Mesenchymal stem cell (in vitro differentiated cells and primary cell): ENCODE measurements at regions not wholly inside any gene's neighbourhood (a gene's known extent, or its start where the extent isn't known, plus 50 kb on each side); places are given as distances from the start of the nearest gene placed in this dataset.

ENCODE experiments used
- DNase-seq: peaks from one replicate; pipeline ENCODE4 v3.0.0-alpha.2; 2013
- H2AFZ ChIP-seq: one replicate; pipeline ENCODE4 v1.6.1; 2013; ENCODE audit warnings: low read depth, mild to moderate bottlenecking, control low read depth, inconsistent platforms, low read length, moderate library complexity
- H2AK5ac ChIP-seq: 2 replicates; pipeline ENCODE4 v1.6.1; 2013; ENCODE audit warnings: low read length, moderate library complexity, mild to moderate bottlenecking, inconsistent platforms; ENCODE audit not compliant: severe bottlenecking
- H2BK120ac ChIP-seq: one replicate; pipeline ENCODE4 v1.6.1; 2013; ENCODE audit warnings: low read depth, mild to moderate bottlenecking, inconsistent platforms, low read length, moderate library complexity
- H2BK12ac ChIP-seq, 2 experiments: one replicate each; pipeline ENCODE4 v1.6.1; 2013; ENCODE audit warnings: inconsistent platforms in 2 of 2, low read length in 2 of 2, mild to moderate bottlenecking in 2 of 2, moderate library complexity in 2 of 2, control low read depth in 1 of 2
- H2BK15ac ChIP-seq: one replicate; pipeline ENCODE4 v1.6.1; 2013; ENCODE audit warnings: mild to moderate bottlenecking, low read depth, inconsistent platforms; ENCODE audit not compliant: poor library complexity, severe bottlenecking
- H2BK5ac ChIP-seq: 2 replicates; pipeline ENCODE4 v1.6.1; 2013; ENCODE audit warnings: low read depth, mild to moderate bottlenecking, low read length, control low read depth, inconsistent platforms; ENCODE audit not compliant: poor library complexity, severe bottlenecking
- H3K14ac ChIP-seq, 2 experiments: one replicate each; pipeline ENCODE4 v1.6.1; 2013; ENCODE audit warnings: inconsistent platforms in 2 of 2, low read length in 2 of 2, control low read depth in 1 of 2, mild to moderate bottlenecking in 1 of 2, moderate library complexity in 1 of 2
- H3K18ac ChIP-seq, 2 experiments: one replicate each; pipeline ENCODE4 v1.6.1; 2013; ENCODE audit warnings: inconsistent platforms in 2 of 2, low read length in 2 of 2, control low read depth in 1 of 2, low read depth in 1 of 2, mild to moderate bottlenecking in 1 of 2
- H3K23ac ChIP-seq, 2 experiments: one replicate each; pipeline ENCODE4 v1.6.1; 2013; ENCODE audit warnings: inconsistent platforms in 2 of 2, low read length in 2 of 2, mild to moderate bottlenecking in 2 of 2, moderate library complexity in 2 of 2, control low read depth in 1 of 2
- H3K27ac ChIP-seq: 2 replicates; pipeline ENCODE4 v1.5.1; 2013; ENCODE audit warnings: mild to moderate bottlenecking, moderate library complexity, low read length, control low read depth, inconsistent platforms; ENCODE audit not compliant: poor library complexity, severe bottlenecking
- H3K27me3 ChIP-seq, 2 experiments: 2 replicates each; pipeline versions ENCODE4 v1.6.1 to v1.7.0; 2013; ENCODE audit warnings: low read length in 2 of 2, mild to moderate bottlenecking in 2 of 2, moderate library complexity in 2 of 2, control low read depth in 1 of 2, inconsistent platforms in 1 of 2; ENCODE audit not compliant: control insufficient read depth in 1 of 2, insufficient read depth in 1 of 2
- H3K36me3 ChIP-seq, 2 experiments: 2 replicates each; pipeline versions ENCODE4 v1.6.1 to v1.7.0; 2013; ENCODE audit warnings: low read length in 2 of 2, control low read depth in 1 of 2, inconsistent platforms in 1 of 2, low read depth in 1 of 2, mild to moderate bottlenecking in 1 of 2; ENCODE audit not compliant: insufficient read depth in 2 of 2, control insufficient read depth in 1 of 2
- H3K4ac ChIP-seq, 2 experiments: one replicate each; pipeline ENCODE4 v1.6.1; 2013; ENCODE audit warnings: inconsistent platforms in 2 of 2, low read length in 2 of 2, mild to moderate bottlenecking in 2 of 2, moderate library complexity in 2 of 2, control low read depth in 1 of 2, low read depth in 1 of 2
- H3K4me1 ChIP-seq: 2 replicates; pipeline ENCODE4 v1.6.1; 2013; ENCODE audit warnings: low read depth, low read length, control low read depth; ENCODE audit not compliant: control insufficient read depth, insufficient read depth
- H3K4me2 ChIP-seq: 2 replicates; pipeline ENCODE4 v1.6.1; 2013; ENCODE audit warnings: low read length, mild to moderate bottlenecking, inconsistent platforms; ENCODE audit not compliant: poor library complexity, severe bottlenecking
- H3K4me3 ChIP-seq, 2 experiments: 2 replicates each; pipeline versions ENCODE4 v1.5.1 to v1.7.0; 2013; ENCODE audit warnings: low read length in 2 of 2, mild to moderate bottlenecking in 2 of 2, control low read depth in 1 of 2, low read depth in 1 of 2; ENCODE audit not compliant: insufficient read depth in 1 of 2
- H3K79me1 ChIP-seq: replicated peaks from 2 replicates; pipeline ENCODE4 v1.6.1; 2013; ENCODE audit warnings: mild to moderate bottlenecking, control low read depth, low read length, inconsistent platforms; ENCODE audit not compliant: poor library complexity, severe bottlenecking
- H3K9ac ChIP-seq: 2 replicates; pipeline ENCODE4 v1.7.0; 2013; ENCODE audit warnings: mild to moderate bottlenecking, low read length, moderate library complexity
- H3K9me3 ChIP-seq: 2 replicates; pipeline ENCODE4 v1.7.0; 2013; ENCODE audit warnings: mild to moderate bottlenecking, low read length; ENCODE audit not compliant: control insufficient read depth
- H4K8ac ChIP-seq: one replicate; pipeline ENCODE4 v1.6.1; 2013; ENCODE audit warnings: inconsistent platforms, mild to moderate bottlenecking, low read length, moderate library complexity
- H4K91ac ChIP-seq: one replicate; pipeline ENCODE4 v1.6.1; 2013; ENCODE audit warnings: mild to moderate bottlenecking, low read length, inconsistent platforms
- WGBS: methylation state at CpG from one replicate; pipeline ENCODE4 v1.1.7; 2013; ENCODE audit warnings: mixed read lengths; 5-methylcytosine and 5-hydroxymethylcytosine counted together

- Histone ChIP-seq H2BK120ac (no peak overlapping the region), H4K8ac (no peak overlapping the region), H2AK5ac (no peak overlapping the region), H2BK15ac (no peak overlapping the region), H3K27ac (no peak overlapping the region), H2AFZ (no peak overlapping the region), H3K9ac (no peak overlapping the region), H3K4me2 (no peak overlapping the region), H3K4ac (no peak overlapping the region), H3K9me3 (peaks cover 11% of the 10 kb centered on the region), H2BK12ac (no peak overlapping the region), H3K36me3 (peaks cover 0 to 2% of the 10 kb centered on the region in 2 experiments), H2BK5ac (no peak overlapping the region), H3K18ac (no peak overlapping the region), H3K14ac (no peak overlapping the region), H3K4me3 (no peak overlapping the region), H4K91ac (no peak overlapping the region), H3K79me1 (no peaks in the 10 kb centered on the region), H3K27me3 (no peaks in the 10 kb centered on the region), H3K23ac (no peak overlapping the region), H3K4me1 (no peaks in the 10 kb centered on the region)
- WGBS = 50% methylated on average over 1 of the region's 1 CpG
- DNase-seq = no peak
Observed at GRCh38 chr2:16062471-16063250, 122.3 kb downstream of the MYCN start.

- Histone ChIP-seq H3K4me3 (no peak overlapping the region), H3K4me1 (no peaks in the 10 kb centered on the region), H3K79me1 (no peaks in the 10 kb centered on the region), H3K4me2 (no peak overlapping the region), H3K14ac (no peak overlapping the region), H2BK15ac (no peak overlapping the region), H2AK5ac (no peak overlapping the region), H3K36me3 (peaks cover 0 to 2% of the 10 kb centered on the region in 2 experiments), H2BK120ac (no peak overlapping the region), H3K9me3 (peaks cover 11% of the 10 kb centered on the region), H3K23ac (no peak overlapping the region), H4K8ac (no peak overlapping the region), H4K91ac (no peak overlapping the region), H3K18ac (no peak overlapping the region), H2BK5ac (no peak overlapping the region), H3K27me3 (no peaks in the 10 kb centered on the region), H3K9ac (no peak overlapping the region), H2BK12ac (no peak overlapping the region), H2AFZ (no peak overlapping the region), H3K27ac (no peak overlapping the region), H3K4ac (no peak overlapping the region)
- whole genome bisulfite sequencing = no CpG with 5 or more reads among the region's 2 CpGs
- DNase-seq = no peak
Observed at GRCh38 chr2:16061441-16062217, 121.3 kb downstream of the MYCN start.

GRCh38 chr2:16060936-16061338 lies 120.6 kb downstream of the MYCN start:
- Histone ChIP-seq H4K91ac (no peak overlapping the region), H3K36me3 (peaks cover 0 to 2% of the 10 kb centered on the region in 2 experiments), H3K18ac (no peak overlapping the region), H3K4me1 (no peaks in the 10 kb centered on the region), H2AK5ac (no peak overlapping the region), H3K4ac (no peak overlapping the region), H3K23ac (no peak overlapping the region), H3K14ac (no peak overlapping the region), H2AFZ (no peak overlapping the region), H2BK120ac (no peak overlapping the region), H4K8ac (no peak overlapping the region), H3K9me3 (peaks cover 11% of the 10 kb centered on the region), H2BK5ac (no peak overlapping the region), H3K4me2 (no peak overlapping the region), H3K79me1 (no peaks in the 10 kb centered on the region), H3K4me3 (no peak overlapping the region), H3K27ac (no peak overlapping the region), H3K9ac (no peak overlapping the region), H2BK12ac (no peak overlapping the region), H3K27me3 (no peaks in the 10 kb centered on the region), H2BK15ac (no peak overlapping the region)
- DNase-seq = no peak
- 65% methylated on average over 3 of the region's 3 CpGs for WGBS

- H3K23ac ChIP-seq = no peak overlapping the region
- WGBS = 50% methylated on average over 2 of the region's 3 CpGs
- no peak overlapping the region for H2BK12ac ChIP-seq
- no peak overlapping the region for H2AK5ac ChIP-seq
- H3K9ac ChIP-seq = no peak overlapping the region
- no peak overlapping the region for H4K8ac ChIP-seq
- no peak overlapping the region for H2BK5ac ChIP-seq
- no peak overlapping the region for H3K4me3 ChIP-seq
- peaks cover 11% of the 10 kb centered on the region for H3K9me3 ChIP-seq
- no peak overlapping the region for H2BK15ac ChIP-seq
- no peak overlapping the region for H3K4ac ChIP-seq
- no peaks in the 10 kb centered on the region for H3K4me1 ChIP-seq
- peaks cover 0 to 2% of the 10 kb centered on the region in 2 experiments for H3K36me3 ChIP-seq
- no peak overlapping the region for H3K14ac ChIP-seq
- no peak overlapping the region for H2BK120ac ChIP-seq
- no peak overlapping the region for H3K4me2 ChIP-seq
- DNase-seq = no peak
- no peak overlapping the region for H2AFZ ChIP-seq
- H4K91ac ChIP-seq = no peak overlapping the region
- no peak overlapping the region for H3K18ac ChIP-seq
- no peak overlapping the region for H3K27ac ChIP-seq
- no peaks in the 10 kb centered on the region for H3K27me3 ChIP-seq
- H3K79me1 ChIP-seq = no peaks in the 10 kb centered on the region
Observed at GRCh38 chr2:16060125-16060935, 120.0 kb downstream of the MYCN start.
